Fibroblast of skin of right biceps (primary cell): ENCODE measurements at regions not wholly inside any gene's neighbourhood (a gene's known extent, or its start where the extent isn't known, plus 50 kb on each side); places are given as distances from the start of the nearest gene placed in this dataset.

Source experiments
- DNase-seq: peaks from one replicate; pipeline ENCODE4 v3.0.0-alpha.2; 2013

DNA sequence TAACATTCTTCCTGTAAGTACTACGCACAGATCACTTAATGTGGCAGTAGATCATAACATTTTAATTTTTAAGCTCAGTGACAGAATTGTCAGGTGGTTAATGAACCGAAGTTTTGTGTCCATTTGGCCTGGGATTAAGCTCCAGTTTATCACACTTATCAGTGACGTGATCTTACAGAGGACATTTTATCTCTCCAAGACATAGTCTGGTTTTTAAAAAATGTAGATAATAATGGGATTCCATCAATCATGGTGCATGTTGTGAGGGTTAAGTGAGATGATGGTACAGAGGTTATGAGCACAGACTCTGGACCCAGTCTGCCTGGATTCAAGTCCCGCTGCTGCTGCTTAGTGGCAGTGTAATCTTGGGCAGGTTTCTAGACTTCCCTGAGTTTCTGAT is 66.0 kb upstream of the ZFAND5 start:
- DNase-seq = no peak

DNA sequence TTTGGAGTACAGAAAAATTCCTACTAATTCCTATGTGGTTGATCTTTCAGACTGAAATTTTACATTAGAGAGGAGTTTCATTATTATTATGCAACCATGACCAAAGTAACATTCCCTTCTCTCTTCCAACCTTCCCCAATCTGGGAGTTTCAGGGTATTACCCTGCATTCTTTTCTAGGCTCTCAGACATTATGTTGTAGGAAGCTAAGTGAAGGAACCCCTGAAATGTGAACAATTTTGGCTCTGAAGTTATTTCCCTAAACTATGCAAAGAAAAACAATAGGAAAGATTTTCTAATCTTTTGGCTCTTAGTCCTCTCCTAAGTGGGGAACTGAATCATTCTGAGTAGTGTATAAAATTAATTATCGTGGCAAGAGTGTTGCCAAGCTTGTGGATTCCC is 63.3 kb upstream of the ZFAND5 start:
- DNase-seq = peak; percentile 94

DNA sequence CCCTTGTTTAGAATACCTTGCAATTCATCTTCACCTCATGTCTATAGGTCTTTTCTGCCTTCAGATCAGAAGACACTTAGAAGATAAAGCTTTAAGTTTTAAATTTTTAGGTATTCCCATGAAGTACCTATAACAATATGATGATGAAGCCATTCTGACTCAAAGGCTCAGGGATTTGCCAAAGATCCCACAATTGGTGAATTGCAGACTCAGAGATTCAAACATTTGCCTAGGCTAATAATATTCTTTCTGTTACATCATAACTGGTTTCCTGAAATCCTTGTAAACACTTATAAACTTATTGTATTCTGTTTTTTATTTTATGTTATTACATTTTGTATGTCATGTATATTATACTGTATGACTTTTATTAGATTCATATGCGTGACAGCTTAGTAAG is 62.8 kb upstream of the ZFAND5 start:
- DNase-seq = no peak

DNA sequence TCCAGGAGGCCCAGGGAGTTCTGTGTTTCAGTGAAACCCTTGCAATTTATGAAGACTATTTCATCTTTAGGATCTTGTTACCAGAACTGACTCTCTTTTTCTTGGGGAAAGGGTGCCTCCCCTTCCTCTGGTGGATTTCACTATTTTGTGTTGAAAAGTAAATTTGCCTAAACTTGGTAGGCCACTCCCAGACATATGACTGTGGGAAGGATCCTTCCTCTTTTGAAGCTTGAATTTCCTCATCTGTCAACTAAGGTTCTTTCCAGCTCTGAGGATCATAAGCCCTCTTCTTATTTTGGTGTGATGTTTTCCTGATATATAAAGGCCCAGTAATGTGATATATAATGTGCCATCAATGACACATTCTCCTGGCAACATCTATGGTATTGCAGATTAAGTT is 59.1 kb upstream of the ZFAND5 start:
- no peak for DNase-seq

DNA sequence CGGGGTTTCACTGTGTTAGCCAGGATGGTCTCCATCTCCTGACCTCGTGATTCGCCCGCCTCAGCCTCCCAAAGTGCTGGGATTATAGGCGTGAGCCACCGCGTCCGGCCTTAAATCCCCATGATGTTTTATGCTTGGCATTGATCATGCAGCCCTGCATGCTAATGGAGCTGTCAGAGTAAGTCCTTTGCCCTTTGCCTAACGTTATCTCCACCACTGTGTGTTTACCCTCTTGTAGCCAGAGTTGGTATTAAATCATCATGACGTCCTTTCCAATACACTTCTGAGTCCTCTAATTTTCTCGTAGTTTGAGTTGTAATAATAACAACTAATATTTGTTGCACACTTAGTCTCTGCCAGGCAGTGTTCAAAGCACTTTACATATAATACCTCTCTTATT is 57.2 kb upstream of the ZFAND5 start:
- DNase-seq = no peak

DNA sequence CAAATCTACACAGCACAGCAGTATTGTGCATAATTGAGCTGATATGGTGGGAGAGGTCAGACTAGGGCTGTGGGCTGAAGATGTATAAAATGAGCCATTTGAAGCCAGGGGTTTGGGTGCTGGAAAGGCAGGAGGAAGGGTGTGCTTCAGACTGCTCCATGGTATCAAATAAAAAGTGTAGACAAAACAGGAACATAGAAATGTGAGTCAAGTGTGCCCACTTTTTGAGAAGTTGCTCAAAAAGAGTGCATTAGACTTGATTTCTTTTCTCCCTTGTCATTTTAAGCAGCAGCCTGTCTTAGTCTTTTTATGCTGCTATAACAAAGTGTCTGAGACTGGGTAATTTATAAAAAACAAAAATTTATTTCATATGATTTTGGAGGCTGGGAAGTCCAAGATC is 55.8 kb upstream of the ZFAND5 start:
- DNase-seq = no peak

DNA sequence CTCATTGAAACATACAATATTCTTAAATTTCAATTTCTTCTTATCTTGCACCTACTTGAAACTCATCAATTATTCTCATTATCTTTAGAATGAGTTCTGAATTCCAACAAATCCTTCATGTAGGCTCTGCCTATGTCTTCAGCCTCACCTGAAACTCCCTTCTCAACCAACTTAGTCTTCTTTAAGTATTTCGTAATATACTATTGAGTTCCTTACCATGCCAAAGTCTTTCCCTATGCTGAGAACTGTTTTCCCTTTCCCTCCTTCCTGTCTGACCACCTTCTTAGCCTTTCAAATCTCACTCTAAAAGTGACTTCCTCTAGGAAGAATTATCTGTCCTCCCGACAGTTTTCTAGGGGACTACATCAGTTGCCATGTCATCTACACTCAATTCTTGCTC is 50.9 kb upstream of the ZFAND5 start:
- no peak for DNase-seq

DNA sequence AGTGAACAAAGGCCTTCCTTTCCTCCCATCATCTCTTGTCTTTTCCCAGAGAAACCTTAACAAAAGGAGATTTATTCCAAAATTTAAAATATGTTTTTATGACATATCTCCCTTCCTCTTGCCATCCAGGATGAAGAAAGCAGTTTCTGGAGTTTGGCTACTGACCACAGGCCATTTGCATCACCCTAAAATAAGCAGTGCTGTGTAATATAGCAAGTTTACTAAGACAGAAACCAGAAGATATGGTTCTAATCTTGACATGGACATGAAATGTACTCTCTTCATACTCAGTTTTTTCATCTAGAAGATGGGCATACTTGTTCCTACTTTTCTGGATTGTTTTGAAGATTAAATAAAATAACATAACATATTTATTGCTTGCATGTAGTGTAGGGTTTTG is 50.2 kb upstream of the ZFAND5 start:
- no peak for DNase-seq
